ENCODE measurements at regions not wholly inside any gene's neighbourhood (a gene's known extent, or its start where the extent isn't known, plus 50 kb on each side); places are given as distances from the start of the nearest gene placed in this dataset.
"Not testable (repeated sequence)": the region's sequence is repeated elsewhere in the genome, so short reads cannot be mapped to it uniquely, and the experiment has no call there.

GRCh38 chr3:63135367-63135766 lies 142.7 kb upstream of the SYNPR start:
- in situ Hi-C loops (cut with HindIII; ENCODE audit: extremely low pct_ligation_motif_present, low pct_unique_long_range_greater_than_20kb) (no loop called here), intact Hi-C loops (cut with micrococcal nuclease; ENCODE audit: unreplicated experiment) (no loop called here)
- TF ChIP-seq, protein P1, sequence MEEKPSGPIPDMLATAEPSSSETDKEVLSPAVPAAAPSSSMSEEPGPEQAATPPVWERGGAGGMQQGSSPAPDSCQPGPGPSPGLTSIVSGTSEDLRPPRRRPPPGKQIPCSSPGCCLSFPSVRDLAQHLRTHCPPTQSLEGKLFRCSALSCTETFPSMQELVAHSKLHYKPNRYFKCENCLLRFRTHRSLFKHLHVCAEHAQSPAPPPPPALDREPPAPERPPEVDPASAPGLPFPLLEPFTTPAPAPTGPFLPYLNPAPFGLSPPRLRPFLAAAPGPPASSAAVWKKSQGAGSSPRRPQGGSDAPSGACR (CRISPR knock-in tag; IDR thresholded peaks at IDR 0.05) = no peak
- TF ChIP-seq KLF12 (CRISPR knock-in tag; IDR thresholded peaks at IDR 0.05; ENCODE audit: borderline replicate concordance) = no peak
- TF ChIP-seq, protein P2, sequence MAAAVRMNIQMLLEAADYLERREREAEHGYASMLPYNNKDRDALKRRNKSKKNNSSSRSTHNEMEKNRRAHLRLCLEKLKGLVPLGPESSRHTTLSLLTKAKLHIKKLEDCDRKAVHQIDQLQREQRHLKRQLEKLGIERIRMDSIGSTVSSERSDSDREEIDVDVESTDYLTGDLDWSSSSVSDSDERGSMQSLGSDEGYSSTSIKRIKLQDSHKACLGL (CRISPR knock-in tag; IDR thresholded peaks at IDR 0.05) = no peak
- no peak for TF ChIP-seq EEA1 (CRISPR knock-in tag; IDR thresholded peaks at IDR 0.05; ENCODE audit: borderline replicate concordance)
- no peak for TF ChIP-seq ZNF879 (CRISPR knock-in tag; IDR thresholded peaks at IDR 0.05)
- no peak for TF ChIP-seq ZNF75D (CRISPR knock-in tag; IDR thresholded peaks at IDR 0.05; ENCODE audit: borderline replicate concordance)
- TF ChIP-seq ZNF780A (CRISPR knock-in tag; IDR thresholded peaks at IDR 0.05) = no peak
- TF ChIP-seq, protein P3, sequence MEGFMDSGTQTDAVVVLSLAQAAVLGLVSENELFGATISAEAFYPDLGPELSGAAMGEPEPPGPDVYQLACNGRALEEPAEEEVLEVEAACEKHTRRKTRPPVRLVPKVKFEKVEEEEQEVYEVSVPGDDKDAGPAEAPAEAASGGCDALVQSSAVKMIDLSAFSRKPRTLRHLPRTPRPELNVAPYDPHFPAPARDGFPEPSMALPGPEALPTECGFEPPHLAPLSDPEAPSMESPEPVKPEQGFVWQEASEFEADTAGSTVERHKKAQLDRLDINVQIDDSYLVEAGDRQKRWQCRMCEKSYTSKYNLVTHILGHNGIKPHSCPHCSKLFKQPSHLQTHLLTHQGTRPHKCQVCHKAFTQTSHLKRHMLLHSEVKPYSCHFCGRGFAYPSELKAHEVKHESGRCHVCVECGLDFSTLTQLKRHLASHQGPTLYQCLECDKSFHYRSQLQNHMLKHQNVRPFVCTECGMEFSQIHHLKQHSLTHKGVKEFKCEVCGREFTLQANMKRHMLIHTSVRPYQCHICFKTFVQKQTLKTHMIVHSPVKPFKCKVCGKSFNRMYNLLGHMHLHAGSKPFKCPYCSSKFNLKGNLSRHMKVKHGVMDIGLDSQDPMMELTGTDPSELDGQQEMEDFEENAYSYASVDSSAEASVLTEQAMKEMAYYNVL (CRISPR knock-in tag; IDR thresholded peaks at IDR 0.05; ENCODE audit: borderline replicate concordance) = no peak
- TF ChIP-seq ZNF160 (CRISPR knock-in tag; IDR thresholded peaks at IDR 0.05) = no peak
- TF ChIP-seq POLR2AphosphoS5 (IDR thresholded peaks at IDR 0.05; ENCODE audit: low read depth, low read length) = no peak
- no peak for TF ChIP-seq KMT2A (CRISPR knock-in tag; IDR thresholded peaks at IDR 0.05)
- TF ChIP-seq HNRNPUL1 (IDR thresholded peaks at IDR 0.05; ENCODE audit: low read depth, low read length) = no peak
- TF ChIP-seq WIZ (CRISPR knock-in tag; IDR thresholded peaks at IDR 0.05) = no peak
- BruUV-seq (replicated peaks) = no TSS peak
- ChIA-PET CTCF (ENCODE audit: low intra/inter-chr PET ratio, low total read pairs) (no interaction called here), POLR2A (no interaction called here)
- no peaks in the 10 kb centered on the region; a peak in 1 of 5 replicates for H3K27me3 ChIP-seq (ENCODE audit: control insufficient read depth in 1 of 2, insufficient read depth in 2 of 2, low read length in 2 of 2)
- FAIRE-seq = no peak
- no peaks in the 10 kb centered on the region for H3K79me2 ChIP-seq (ENCODE audit: insufficient read depth, low read length)
- no peak for DNase-seq (ENCODE audit: low spot score)
- H3K9me3 ChIP-seq (ENCODE audit: low read length) = no peaks in the 10 kb centered on the region
- no peak overlapping the region for H3K4me2 ChIP-seq (ENCODE audit: low read depth, low read length)
- H3K4me3 ChIP-seq (replicated peaks in 1 of 3; ENCODE audit: insufficient read depth in 1 of 3, low read depth in 2 of 3, low read length in 3 of 3) = no peak overlapping the region
- H2AFZ ChIP-seq (ENCODE audit: low read length) = no peak overlapping the region
- no peaks in the 10 kb centered on the region for H4K20me1 ChIP-seq (ENCODE audit: insufficient read depth, low read length)
- no peak overlapping the region for H3K9ac ChIP-seq (ENCODE audit: insufficient read depth, low read depth, low read length)
- H3K27ac ChIP-seq (ENCODE audit: extremely low read length, insufficient read depth, low read length) = no peak overlapping the region
- ATAC-seq = no peak
- H3K36me3 ChIP-seq (replicated peaks in 1 of 2; ENCODE audit: control insufficient read depth in 1 of 2, insufficient read depth in 2 of 2, low read length in 2 of 2) = no peaks in the 10 kb centered on the region
- H3K4me1 ChIP-seq (ENCODE audit: insufficient read depth, low read length) = no peaks in the 10 kb centered on the region

DNA sequence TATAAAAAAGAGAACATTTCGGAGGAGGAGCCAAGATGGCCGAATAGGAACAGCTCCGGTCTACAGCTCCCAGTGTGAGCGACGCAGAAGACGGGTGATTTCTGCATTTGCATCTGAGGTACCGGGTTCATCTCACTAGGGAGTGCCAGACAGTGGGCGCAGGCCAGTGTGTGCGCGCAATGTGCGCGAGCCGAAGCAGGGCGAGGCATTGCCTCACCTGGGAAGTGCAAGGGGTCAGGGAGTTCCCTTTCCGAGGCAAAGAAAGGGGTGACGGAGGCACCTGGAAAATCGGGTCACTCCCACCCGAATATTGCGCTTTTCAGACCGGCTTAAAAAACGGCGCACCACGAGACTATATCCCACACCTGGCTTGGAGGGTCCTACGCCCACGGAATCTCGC lies 141.9 kb upstream of the SYNPR start:
- ATAC-seq; H3K4me1 ChIP-seq (ENCODE audit: insufficient read depth, low read length); H3K79me2 ChIP-seq (ENCODE audit: insufficient read depth, low read length); H3K27ac ChIP-seq (ENCODE audit: extremely low read length, insufficient read depth, low read length); POLR2A ChIA-PET; H3K9me3 ChIP-seq (ENCODE audit: low read length); H4K20me1 ChIP-seq (ENCODE audit: insufficient read depth, low read length); FAIRE-seq; BruUV-seq (replicated peaks); H3K4me2 ChIP-seq (ENCODE audit: low read depth, low read length); H3K27me3 ChIP-seq (ENCODE audit: control insufficient read depth in 1 of 2, insufficient read depth in 2 of 2, low read length in 2 of 2); CTCF ChIA-PET (ENCODE audit: low intra/inter-chr PET ratio, low total read pairs); DNase-seq (ENCODE audit: low spot score); intact Hi-C loops (cut with micrococcal nuclease; ENCODE audit: unreplicated experiment); in situ Hi-C loops (cut with HindIII; ENCODE audit: extremely low pct_ligation_motif_present, low pct_unique_long_range_greater_than_20kb); H2AFZ ChIP-seq (ENCODE audit: low read length); H3K4me3 ChIP-seq (replicated peaks in 1 of 3; ENCODE audit: insufficient read depth in 1 of 3, low read depth in 2 of 3, low read length in 3 of 3); H3K36me3 ChIP-seq (replicated peaks in 1 of 2; ENCODE audit: control insufficient read depth in 1 of 2, insufficient read depth in 2 of 2, low read length in 2 of 2); H3K9ac ChIP-seq (ENCODE audit: insufficient read depth, low read depth, low read length): not testable (repeated sequence)
- 81% methylated on average over 18 of the region's 26 CpGs for WGBS (ENCODE audit: low lambda C conversion rate)
